HG03460 (cell line): ENCODE measurements at regions not wholly inside any gene's neighbourhood (a gene's known extent, or its start where the extent isn't known, plus 50 kb on each side); places are given as distances from the start of the nearest gene placed in this dataset.
"Not testable (repeated sequence)": the region's sequence is repeated elsewhere in the genome, so short reads cannot be mapped to it uniquely, and the experiment has no call there.

ENCODE experiments used
- ATAC-seq: cut with Tn5 transposase; IDR thresholded peaks from one replicate; pipeline ENCODE4 v1.9.1; 2021; ENCODE audit not compliant: unreplicated experiment

- ATAC-seq = no peak
These were observed 73.0 kb upstream of the EPCAM start for GRCh38 chr2:47295981-47296635.

DNA sequence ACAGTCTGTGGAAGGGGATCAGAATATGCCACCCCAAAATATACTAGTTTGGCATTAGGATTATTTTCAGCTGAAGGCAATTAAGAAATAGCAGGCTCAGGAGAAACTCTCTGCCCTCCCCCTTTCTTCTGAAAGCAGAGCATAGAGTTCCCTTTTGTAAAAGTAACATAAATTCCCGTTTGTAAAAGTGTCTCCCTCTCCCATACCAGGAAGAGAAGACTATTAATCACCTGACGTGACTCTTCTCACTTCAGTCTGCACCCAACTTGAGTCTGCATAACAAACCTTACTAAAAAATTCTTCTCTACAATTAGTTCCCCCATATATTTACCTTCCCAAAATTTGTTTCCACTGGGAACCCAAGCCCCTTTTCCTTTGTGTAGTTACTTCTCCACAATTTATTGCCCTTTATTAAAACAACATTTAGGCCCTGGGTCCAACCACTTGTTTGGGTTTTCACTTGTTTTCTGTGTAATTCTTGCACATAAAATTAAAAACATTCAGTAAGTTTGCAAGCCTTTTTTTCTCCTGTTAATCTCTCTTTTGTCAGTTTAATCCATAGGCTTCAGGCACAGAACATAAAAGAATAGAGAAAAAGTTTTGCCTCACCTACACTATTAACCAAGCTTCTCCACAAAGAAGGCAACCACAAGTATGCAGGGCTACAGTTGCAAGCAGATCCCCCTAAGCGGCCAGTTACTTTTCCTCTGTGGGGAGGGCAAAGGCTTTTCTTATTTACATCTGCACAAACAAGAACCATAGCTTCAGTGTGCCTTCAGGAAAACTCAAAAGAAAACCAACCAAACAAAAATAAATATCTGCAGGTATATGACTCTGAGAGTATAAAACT, 73.8 kb upstream of the EPCAM start:
- ATAC-seq = no peak

- ATAC-seq = no peak
These were observed 75.1 kb upstream of the EPCAM start for GRCh38 chr2:47293976-47294375.

- no peak for ATAC-seq
These were observed 80.2 kb upstream of the EPCAM start for GRCh38 chr2:47288864-47289263.

GRCh38 chr2:47283659-47284058, 85.5 kb upstream of the EPCAM start:
- ATAC-seq = no peak

DNA sequence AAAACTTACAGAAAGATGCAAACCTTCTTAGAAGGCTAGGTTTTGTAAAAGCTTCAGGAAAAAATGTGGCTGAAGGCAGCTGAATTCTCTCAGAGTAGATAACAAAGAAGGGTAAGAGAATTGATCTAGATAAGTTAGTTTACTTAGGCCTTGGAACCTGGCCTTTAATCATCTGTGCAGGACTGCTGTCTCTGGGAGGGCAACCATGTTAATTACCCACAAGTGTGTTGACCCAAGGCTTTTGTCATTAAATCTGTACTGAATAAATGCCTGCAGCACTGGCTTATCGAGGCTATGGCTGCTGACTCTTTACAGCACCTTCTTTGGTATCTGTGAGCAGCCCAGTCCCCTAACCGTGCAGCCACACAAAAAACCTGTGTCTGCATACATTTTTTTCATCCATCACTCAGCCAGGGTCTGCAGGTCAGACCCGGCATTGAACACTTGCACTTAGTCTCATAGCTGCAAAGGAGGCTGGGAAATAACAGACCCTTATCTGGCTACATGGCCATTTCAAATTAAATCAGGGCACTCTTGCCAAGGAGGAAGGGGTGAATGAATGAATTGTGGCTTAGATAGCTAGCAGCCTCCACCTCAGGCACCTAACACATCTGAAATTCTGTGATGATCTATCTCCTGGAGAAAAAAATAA, 86.4 kb upstream of the EPCAM start:
- no peak for ATAC-seq

DNA sequence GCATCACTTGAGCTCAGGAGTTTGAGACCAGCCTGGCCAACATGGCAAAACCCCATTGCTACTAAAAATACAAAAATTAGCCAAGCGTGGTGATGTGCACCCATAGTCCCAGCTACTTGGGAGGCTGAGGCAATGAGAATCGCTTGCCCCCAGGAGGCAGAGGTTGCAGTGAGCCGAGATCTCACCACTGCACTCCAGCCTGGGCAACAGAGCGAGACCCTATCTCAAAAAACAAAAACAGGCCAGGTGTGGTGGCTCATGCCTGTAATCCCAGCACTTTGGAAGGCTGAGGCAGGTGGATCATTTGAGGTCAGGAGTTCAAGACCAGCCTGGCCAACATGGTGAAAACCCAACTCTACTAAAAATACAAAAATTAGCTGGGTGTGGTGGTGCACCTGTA, 89.6 kb upstream of the EPCAM start:
- not testable (repeated sequence) for ATAC-seq

- ATAC-seq = no peak
These were observed 91.1 kb upstream of the EPCAM start for GRCh38 chr2:47277987-47278386.

GRCh38 chr2:47277187-47277586, 91.9 kb upstream of the EPCAM start:
- no peak for ATAC-seq

- no peak for ATAC-seq
These were observed 93.0 kb upstream of the EPCAM start for GRCh38 chr2:47276061-47276460.

GRCh38 chr2:47274054-47274782, 94.9 kb upstream of the EPCAM start:
- no peak for ATAC-seq

GRCh38 chr2:47272905-47273758, 96.0 kb upstream of the EPCAM start:
- ATAC-seq = no peak

DNA sequence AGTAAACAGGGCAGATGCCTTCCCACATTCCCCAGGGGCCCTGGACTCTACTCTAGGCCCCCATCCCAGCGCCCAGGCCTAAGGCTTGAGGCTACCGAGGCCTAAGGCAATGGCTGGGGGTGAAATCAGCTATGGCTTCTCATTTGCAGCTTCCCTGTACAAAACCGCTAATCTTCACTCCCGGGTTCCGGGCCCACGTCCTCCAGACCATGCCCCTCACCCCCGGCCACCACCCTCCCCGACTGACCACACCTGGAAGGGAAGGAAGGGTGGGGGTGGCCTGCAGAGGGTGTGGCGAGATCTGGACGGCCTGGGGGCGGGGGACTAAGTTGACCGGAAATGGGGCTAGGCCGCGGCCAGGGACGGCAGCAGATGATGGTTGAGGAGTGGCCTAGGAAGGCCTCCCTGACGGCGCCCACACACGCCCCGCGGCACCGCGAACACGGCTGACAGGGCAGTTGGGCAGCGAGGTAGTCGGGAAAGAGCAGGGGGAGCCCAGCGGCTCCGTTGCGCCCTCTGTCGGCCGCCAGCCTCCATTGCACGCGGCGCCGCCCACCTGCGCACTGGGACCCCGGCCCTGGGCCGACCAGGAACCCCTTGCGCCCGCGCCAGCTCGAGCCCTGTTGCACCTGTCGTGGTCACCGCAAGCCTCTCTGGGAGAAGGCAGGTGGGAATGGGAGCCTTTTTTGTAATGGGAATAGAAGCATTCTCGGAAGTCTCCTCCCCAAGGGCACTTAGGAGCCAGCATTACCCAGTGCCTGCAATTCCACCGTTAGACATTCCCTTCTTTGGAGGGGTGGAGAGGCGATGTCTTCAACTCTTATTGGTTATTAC, 95.9 kb upstream of the CALM2 start:
- ATAC-seq = peak; percentile 77

DNA sequence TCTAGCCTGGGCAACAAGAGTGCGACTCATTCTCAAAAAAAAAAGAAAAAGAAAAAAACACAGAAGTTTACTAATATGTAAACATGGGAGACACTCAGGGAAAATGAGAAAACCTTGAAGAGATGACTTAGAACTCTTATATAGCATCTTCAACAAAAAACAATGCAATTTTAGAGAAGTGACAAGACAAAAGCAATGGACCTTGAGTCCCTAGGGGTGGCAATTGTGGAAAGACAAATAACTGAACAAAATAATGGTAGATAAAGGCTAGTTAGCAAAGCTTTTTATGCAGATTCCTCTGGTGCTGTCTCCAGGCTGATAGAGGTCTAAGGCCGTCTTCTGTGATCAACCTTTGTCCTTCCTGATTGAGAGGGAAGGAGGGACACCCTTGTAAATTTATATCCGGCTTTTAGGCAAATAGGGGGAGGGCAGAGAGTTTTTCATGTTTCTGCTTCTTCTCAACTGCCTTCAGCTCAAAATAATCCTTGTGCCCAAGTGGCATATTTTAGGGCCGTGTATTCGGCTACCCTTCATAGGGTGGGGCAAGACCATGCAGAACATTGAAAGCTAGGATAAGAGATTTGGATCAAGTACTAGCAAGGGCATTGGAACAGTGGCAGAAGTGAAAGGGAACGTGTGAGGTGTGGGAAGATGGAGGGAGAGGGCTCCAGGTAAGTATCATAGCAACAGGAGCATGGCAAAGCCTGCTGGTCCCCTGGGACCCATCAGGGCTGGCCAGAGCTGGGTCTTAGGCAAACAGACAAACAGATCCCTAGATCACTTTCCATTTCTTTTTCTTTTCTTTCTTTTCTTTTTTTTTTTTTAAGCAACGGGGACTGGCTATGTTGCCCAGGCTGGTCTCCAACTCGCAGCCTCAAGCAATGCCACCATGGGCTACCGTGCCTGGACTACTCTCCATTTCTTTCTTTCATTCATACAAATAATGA, 95.0 kb upstream of the CALM2 start:
- no peak for ATAC-seq

DNA sequence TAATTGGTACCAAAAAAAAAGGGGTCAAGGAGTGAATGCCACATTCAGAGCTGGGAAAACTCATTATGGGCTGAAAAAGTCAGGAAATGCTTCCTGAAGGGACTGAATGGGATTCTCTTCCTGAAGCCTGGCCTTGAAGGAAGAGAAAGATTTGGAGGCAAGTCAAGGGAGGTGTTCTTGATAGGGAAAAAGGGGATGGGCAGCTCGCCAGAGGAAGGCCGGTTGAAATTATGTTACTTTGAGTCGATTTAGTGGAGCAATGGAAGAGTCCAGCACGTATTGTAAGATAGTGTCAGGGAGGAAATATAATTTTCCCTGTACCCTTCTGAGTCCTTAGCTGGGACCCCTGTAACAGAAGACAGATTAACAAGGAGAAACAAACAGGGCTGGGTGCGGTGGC, 94.1 kb upstream of the CALM2 start:
- ATAC-seq = no peak

DNA sequence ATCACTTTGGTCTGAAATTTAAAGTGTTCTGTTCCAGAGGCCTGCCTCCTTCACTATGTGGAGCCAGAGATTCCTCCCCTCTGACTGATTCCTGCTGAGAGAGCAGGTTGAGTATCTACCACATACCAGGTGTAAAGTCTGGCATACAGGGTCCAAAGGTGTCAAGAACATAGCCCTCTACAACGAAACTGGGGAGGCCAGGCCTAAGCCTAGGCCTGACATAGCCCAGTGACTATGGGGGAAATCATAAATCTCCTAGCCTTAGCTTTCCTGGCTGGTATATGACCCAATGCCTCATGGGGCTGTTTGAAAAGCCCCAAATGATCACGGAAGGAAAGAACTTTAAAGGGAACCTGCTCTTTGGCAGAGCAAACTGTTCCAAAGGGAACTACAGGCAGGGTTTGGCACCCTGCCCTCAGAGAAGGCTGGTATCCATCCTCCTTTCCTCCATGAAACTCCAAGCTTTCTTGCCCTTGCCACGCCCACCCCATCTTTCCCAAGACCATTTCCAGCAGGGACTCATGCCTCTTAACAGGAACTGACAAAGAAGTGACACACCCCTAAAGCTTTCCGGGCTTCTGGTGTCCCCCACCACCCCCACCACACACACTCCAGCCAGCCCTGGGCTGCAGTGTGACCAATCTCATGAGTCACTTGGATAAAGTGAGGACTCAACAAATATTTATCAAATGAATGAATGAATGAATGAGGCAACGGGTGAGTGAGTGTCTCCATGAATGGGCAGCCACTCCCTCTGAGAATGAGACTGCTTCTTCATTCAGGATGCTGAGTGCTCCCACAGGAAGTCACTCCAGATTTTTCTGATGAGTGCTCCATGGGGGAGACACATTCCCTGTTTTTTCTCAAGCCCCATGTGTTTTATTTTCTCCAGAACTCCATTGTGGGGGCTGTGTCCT, 93.3 kb upstream of the CALM2 start:
- ATAC-seq = no peak

DNA sequence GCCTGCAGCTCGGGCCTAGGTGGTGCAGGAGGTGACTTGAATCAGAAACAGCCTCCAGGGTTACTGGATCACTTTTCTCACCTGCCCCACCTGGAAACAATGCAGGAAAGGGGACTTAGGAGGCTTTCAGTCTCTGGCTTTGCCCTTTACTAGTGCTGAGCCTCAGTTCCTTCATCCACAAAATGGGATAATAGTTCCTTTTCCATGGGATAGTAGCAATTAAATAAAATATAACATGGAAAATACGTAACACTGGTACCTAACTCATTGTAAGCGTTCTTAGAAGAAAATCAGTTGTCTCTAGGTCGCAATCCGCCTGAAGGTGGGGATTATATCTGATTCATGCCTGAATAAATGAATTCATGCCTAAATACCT, 91.4 kb upstream of the CALM2 start:
- no peak for ATAC-seq
